22Rv1 (cell line): ENCODE measurements at regions not wholly inside any gene's neighbourhood (a gene's known extent, or its start where the extent isn't known, plus 50 kb on each side); places are given as distances from the start of the nearest gene placed in this dataset.

Experiments
- H3K27ac ChIP-seq: fragments of 450-650 bp; 2 replicates; pipeline ENCODE4 v1.5.1; 2017
- CTCF ChIP-seq: fragments of 450-650 bp; IDR thresholded peaks from 2 replicates; pipeline ENCODE4 v1.5.1; 2017; ENCODE audit warnings: mild to moderate bottlenecking
- ZFX ChIP-seq: fragments of 450-650 bp; IDR thresholded peaks from 2 replicates; pipeline ENCODE4 v1.6.1; 2017; ENCODE audit warnings: antibody characterized with exemption, borderline replicate concordance

GRCh38 chr16:61382435-61382834 is 653.8 kb downstream of the CDH8 start:
- no peak overlapping the region for H3K27ac ChIP-seq
- TF ChIP-seq ZFX: no peak

- TF ChIP-seq CTCF: no peak
- no peak for TF ChIP-seq ZFX
- H3K27ac ChIP-seq: no peak overlapping the region
These were observed 656.9 kb downstream of the CDH8 start for GRCh38 chr16:61379311-61379710.

GRCh38 chr16:61374071-61374470 is 662.2 kb downstream of the CDH8 start:
- no peak overlapping the region for H3K27ac ChIP-seq

GRCh38 chr16:61371881-61372280 is 664.4 kb downstream of the CDH8 start:
- TF ChIP-seq ZFX (no peak), CTCF (no peak)

More at GRCh38 chr16:61374071-61374470, 662.2 kb downstream of the CDH8 start:
- TF ChIP-seq CTCF: no peak
- no peak for TF ChIP-seq ZFX

GRCh38 chr16:61371388-61371787 is 664.9 kb downstream of the CDH8 start:
- H3K27ac ChIP-seq: no peak overlapping the region
- TF ChIP-seq CTCF: no peak
- no peak for TF ChIP-seq ZFX

More at GRCh38 chr16:61371881-61372280, 664.4 kb downstream of the CDH8 start:
- no peak overlapping the region for H3K27ac ChIP-seq

GRCh38 chr16:61370564-61370963 is 665.7 kb downstream of the CDH8 start:
- no peak for TF ChIP-seq CTCF
- H3K27ac ChIP-seq: no peak overlapping the region

GRCh38 chr16:61366006-61366405 is 670.2 kb downstream of the CDH8 start:
- TF ChIP-seq ZFX: no peak
- peak; percentile 36 for TF ChIP-seq CTCF
- H3K27ac ChIP-seq: no peak overlapping the region

- H3K27ac ChIP-seq: no peak overlapping the region
- TF ChIP-seq ZFX (no peak), CTCF (no peak)
These were observed 671.2 kb downstream of the CDH8 start for GRCh38 chr16:61364990-61365389.
